CD4-positive, alpha-beta T cell treated with Interferon alpha-2 for 1 hour (primary cell): ENCODE measurements at regions not wholly inside any gene's neighbourhood (a gene's known extent, or its start where the extent isn't known, plus 50 kb on each side); places are given as distances from the start of the nearest gene placed in this dataset.

Experiments
- DNase-seq, 2 donors: peaks; one replicate each; pipeline ENCODE4 v3.0.0-alpha.2; 2020 to 2022

DNA sequence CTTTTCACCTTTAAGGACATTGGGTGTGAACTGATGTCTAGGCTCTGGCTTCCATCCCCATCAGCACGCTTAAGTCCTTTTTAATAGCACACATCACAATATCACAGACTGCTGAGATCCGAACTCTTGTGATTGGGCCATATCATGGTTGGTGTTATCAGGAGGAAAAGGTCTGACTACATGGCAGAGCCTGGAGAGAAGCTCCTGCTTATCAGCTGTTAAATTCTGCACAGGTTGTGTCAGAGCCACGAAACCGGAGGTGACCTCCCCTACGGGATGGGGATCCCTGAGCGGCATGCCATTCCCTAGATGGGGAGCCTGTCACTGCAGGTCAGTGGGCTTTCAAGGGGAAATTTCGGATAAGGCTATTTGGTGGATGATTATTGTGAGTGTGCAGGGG is 182.4 kb downstream of the INHBA start:
- no peak for DNase-seq

DNA sequence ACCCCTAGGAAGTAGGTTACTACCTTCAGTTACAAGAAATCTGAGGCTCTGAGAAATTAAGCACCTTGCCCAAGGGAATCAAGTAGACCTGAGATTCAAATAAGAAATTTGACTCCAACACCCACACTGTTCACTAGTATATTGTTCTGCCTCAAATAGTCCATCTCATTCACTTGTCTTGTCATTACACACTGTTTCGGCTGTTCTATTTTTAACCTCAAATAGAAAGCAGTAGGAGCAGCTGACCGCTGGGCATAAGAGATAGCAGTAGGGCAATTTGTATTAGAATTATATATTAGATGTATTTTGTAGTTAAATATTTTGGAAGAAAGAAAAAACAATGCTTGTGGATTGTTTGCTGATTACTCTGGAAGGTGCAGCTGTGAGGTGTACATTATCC is 185.1 kb downstream of the INHBA start:
- no peak for DNase-seq

DNA sequence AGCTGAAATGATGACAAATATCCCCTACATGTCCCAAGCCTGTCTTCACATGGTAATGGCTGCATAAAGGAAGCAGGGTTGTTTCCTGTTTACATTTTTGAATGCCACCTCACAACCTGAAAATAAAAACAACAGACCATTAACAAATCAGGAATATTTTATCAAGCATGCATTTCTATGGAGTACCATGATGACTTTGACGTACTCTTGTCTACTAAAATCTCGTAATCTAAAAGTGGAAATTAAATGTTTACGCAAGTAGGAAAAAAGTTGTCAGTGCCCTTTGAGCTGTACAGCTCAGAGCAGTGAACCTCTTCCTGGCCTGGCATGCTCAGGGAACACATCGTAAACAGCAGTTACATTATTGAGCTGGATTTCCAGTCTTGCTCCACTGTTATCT is 194.1 kb downstream of the INHBA start:
- DNase-seq, result no peak

DNA sequence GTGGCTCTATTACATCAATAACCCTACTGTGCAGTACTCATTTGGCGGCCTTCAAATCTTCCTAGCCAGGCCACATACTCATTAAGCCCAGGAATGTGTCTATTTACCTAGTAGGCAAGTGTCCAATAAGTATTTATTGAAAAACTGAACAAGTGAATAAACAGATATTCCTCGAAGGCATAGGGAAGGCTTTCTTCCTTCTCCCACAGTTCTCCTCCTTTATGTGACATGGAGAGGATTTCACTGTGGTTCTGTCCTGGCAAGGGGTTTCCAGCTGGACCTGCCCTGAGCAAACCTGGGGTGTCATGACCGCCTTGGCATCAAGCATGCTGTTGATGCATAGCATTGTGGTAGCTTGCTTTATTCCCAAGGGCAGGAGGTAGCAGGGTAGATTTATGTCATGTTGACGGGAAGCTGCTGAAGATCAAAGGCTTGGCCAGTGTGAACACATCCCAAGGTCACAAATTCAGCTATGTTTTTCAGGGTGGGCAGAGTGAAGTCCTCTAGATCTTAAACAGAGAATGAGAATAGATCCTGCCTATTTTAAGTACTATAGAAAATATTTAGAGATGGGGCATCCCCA is 195.1 kb downstream of the INHBA start:
- DNase-seq, result no peak

DNA sequence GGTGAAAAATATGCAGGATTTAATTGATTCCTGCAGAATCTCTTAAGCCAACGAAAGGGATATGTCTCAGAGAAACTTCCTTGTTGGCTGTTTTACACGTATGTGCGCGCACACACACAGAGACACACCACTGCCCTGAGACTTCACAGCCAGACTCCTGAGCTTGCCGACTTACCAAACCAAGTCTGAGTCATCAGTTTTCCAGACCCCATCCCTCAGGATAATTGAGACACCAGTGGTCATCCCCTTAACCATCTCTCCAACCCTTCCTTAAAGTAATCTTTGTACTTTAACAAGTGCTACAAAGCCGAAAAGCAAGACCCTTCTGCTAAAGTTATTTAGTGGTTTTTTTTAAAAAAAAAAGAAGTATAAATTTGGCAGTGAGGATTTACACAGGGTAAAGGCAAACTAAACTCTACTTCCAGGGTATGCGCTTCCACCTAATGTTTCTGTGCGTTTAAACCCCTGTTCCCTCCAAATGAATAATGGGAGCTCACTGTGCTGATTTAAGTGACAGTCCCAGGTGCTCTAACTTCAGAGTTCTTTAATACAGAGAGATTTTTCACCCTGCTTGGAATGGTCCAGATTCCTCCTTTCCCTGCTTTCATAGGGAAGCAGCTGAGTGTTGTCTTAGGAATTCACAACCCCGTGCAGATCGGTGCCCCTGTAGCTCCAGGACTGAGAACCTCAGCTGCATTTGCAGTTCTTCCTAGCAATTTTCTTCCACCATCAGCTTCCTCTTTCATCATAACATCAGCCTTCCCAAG is 198.5 kb downstream of the INHBA start:
- DNase-seq, result no peak

DNA sequence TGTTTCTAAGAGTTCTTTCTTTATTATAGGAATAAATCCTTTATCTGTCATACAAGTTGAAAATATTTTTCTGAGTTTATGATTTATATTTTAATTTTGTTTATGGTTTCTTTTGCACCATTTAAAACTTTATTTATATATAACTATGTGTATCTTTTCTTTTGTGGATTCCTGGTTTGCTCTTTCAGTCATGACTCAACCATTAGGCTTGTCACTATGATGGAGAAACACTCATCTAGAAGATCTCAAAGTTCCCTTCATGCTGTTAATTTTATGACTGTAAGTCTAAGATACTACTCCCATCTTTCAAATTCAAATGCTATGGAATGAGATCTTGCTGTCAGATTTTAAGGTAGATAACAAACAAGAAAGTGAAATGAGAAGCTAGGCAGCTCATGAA is 199.5 kb downstream of the INHBA start:
- DNase-seq, result no peak

DNA sequence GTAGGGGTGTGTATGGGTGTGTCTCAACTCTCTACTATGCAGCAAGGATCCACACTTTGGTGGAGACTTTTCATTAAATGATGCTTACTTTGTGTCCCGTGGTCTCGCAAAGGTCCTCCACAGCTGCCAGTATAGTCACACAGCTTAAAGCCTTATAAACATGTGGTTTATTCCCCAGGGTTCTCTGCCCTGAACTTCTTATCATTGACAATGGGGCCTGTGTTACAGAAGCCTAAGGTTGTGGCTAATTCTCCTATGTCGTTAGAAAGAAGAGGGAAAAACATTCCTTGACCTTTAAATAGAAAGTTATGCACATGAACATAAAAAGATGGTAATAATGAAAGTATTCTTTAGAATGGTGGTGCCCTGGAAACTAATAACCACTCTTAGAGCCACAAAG is 201.4 kb downstream of the INHBA start:
- no peak for DNase-seq

DNA sequence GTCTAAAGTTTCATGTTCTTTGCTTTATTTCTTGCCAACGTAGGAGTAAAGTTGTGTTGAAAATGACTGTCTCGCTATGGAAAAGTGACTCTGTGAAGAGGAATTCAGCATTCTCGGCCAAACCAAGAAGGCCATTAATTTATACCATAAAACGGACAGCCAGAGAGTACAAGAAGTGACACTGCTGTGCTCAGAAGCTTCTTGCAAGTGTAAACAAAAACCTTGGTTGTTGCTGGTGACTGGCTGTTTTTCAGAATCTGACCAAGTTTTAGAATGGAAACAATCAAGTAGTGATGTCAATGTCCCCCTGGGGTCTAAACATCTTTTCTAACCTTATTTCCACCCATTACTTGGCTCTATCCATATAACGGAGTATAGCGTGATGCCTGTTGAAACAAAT is 201.9 kb downstream of the INHBA start:
- DNase-seq, result no peak

DNA sequence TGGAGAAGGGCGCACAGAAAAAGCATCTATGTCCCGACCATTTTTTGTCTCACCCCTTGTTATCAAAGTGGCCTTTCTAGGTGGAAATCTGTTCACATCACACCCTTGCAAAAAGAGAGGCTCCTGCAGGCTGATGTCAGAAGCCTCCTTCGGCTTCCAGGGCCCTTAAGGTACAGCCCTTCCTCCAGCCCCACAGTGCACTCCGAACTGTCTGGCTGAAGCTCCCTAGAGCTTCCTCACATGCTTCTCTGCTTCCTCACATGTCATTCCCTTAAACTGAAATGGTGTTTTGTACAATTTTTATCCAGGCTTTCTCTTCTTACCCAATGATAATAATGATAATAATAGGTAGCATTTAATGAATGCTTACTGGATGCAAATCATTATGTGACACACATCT is 210.3 kb downstream of the INHBA start:
- DNase-seq, result no peak

DNA sequence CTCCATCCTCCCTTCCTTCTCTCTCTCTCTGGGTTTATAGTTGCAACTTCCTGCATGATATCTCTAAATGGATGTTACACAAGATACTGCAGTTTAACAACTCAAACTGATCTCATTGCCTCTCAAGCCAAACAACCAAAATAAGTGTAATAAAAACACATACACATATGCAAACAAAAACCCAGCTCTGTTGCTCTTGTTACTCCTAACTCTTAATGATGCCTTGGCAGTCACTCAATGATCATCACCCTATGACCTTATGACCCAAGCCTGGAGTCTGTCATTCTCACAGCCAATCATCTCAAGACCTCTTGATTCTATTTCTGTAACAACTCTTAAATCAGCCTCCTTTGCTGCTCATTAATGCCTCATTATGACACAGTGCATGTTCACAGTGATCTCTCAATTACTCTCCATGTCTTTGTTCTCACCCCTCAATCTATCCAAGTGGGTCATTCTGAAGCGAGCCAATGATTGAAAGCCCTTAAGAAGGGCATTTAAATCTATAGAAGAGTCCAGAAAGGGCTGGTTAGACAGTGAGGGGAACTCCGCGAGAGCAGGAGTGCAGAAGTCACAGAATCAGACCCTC is 210.9 kb downstream of the INHBA start:
- no peak for DNase-seq

DNA sequence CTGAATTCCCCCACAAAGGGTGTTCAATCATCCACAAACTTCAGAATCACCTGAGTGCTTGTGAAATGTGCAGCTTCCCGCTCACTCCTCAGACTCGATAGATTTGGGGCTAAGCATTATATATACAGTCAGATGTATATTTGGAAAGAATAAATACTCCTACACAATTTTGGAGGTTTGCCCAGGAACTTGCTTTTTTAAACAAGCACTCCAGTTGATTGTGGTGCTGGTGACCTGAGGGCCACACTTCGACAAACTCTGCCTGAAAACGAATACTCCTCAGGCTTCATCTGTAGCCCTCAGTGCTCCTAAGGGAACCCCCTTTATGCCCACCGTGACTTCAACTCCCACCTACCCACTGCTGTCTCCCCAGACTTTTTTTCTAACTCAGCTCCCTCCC is 211.6 kb downstream of the INHBA start:
- no peak for DNase-seq

DNA sequence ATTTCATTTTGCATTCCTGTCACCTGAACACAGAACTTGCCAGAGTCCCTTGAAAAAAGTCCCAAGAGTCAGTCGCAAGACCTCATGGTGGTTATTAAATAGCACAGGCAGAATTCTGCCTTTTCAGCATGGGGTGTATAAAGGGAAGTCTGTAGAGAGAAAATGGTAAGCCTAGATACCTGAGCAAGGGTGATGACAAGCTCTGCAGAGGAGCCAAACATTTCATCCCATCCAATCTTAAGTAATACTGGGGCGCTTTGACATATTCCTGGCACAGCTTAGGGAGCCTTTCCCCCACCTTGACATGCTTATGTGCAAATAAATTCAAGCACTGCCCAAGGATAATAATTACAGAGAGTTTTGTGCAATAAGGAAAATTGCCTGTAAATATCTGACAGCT is 213.0 kb downstream of the INHBA start:
- no peak for DNase-seq

DNA sequence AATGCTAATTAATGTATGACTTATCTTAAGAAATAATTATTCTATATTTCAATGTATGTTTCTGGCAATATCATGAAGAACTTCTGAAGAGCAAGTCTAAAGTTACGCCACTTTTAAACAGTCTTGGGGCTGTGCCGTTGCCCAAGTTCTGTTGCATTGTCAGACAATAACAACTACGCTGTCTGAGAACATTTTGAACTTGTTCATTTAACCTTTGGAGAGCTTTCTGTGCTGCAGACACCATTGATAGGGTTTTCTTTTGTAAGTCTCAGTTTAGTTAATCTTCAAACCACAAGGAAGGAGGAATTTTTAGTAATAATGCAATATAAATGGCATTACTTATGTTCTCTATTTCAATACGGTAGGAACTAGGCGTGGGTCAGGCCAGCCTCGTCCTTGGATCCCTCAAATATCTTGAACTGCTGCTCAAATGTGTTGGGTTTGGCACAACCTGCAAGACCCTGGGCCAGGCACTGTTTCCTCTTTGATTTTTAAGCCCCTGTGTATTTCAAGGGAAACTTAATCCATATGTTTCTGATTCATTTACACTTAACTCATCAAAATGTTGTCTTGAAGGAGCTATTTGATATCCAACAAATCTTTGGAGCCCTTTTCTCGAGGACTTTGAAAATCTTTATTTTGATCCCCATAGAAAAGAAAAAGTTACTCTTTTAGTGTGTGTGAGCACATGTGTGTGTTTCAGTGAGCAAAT is 215.5 kb downstream of the INHBA start:
- no peak for DNase-seq

DNA sequence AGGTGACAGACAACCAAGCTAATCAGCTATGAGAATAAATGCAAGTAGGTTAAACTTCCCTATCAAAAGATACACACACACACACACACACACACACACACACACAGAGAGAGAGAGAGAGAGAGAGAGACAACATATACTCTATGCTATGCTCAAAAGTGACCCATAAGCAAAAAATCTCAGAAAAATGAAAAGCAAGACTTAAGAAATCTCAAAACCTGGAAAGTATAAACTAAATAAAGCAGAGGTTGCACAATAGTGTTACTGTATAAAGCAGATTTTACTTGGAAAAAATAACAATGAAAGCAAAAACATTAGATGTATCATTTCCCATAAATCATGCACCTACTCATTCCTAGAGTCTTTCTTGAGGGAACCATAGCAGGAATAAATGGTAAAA is 221.5 kb downstream of the INHBA start:
- no peak for DNase-seq

DNA sequence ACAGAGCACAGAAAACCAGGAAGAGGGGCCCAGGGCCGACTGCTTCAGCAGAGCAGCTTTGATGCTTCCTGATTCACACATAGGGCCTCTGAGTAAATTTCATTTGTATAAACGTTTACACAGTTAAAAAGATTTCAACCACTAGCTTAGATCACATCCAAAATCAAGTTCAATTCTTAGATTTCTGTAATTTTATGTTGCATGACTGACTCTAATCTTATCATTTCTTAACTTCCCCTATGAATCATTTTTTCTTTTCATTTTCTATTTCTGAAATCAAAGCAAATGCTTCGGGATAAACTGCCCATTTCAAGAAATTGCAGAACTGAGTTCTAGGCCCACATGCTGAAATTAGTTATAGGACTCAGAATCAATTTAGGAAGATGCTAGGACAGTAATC is 224.7 kb downstream of the INHBA start:
- DNase-seq, result no peak

DNA sequence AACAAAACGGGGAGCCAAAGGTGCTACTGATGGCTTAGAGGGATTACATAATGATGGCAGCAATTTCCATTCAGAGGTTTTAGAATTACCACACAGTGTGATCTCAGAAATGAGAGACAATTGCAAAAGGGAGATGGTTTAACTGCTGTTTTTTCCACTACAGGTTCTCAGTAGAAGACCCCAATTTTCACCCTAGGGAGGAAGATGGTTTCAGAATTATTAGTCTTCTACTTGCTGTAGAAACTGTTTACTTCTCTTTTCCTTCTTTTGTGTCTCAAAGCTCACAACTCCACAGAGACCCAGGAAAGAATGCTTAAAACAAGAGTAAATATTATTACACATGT is 226.5 kb downstream of the INHBA start:
- DNase-seq, result no peak

DNA sequence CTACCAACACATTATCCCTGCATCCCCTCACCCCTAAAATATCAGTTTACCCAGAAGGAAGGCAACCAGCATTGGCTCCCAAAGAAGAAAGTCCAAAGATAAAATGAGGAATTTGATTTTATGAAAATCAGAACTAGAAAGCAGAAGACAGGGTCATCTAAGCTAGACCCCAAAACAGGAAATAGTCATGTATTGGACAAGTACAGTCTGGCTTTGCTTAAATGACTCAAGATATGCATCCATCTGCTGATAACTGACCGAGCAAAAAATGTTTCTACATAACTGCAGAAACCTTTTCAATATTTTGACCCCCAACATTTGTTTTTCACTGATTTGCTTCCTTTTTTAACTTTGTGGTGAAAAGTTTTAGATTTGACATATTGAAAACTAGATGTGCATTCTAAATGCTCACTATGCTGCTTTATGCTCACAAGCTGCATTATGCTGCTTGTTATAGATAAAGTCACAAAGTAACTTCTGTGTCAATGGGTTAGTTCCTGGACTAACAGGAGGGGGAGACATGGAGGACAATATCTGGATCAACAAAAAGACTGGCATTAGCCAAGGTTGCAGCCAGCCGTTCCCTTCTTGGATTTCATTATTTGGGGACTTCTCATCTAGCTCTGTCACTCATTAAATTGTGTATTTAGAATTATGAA is 227.0 kb downstream of the INHBA start:
- no peak for DNase-seq

DNA sequence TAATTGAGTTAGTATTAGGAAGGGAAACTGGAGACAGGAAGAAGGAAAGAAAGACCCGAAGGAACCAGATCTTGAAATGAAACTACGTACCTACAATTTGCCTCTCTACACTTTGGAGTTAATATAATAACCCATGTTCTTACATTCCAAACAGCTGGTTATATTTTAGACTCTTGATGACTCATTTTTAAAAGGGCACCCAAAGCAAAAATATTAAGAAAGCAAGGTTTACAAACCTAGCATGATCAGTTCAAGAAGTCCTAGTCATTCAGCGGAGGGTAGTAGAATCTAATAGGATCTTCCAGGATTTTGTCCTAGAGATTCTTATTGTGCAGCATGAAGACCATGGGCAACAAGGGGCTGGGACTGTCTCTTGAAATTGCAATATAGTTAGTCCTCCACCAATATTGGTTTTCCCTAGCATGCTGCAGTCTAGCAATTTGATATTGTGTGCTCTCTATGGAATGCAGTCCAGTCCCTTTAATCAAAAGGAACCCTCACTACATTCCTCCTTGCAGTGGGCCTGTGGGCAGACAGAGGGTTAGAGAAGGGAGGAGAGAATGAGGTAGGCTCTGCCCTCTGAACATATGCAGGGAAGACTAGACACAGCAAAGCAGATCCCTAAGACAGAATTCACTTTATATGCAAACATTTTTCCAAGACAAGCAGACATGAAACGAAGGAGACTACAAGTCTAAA is 230.3 kb downstream of the INHBA start:
- DNase-seq, result no peak

DNA sequence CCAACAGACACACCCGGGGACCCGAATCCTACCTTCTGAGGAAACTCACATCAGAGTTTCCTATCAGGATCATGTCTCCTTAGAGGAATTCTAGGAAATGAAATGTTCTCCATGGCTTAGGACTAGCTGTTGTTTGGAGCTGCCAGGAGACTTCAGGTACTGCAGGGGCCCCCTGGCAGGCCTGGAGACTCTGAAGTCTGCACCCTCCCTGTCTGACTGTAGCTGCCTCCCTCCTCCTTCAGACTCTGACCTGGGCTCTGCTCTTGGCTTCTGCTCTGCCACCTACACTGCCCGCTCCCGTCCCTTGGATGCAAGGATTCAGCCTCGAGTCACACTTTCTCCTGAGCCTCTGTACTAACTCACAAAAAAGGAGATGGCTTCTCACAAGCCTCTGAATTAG is 232.8 kb downstream of the INHBA start:
- no peak for DNase-seq

DNA sequence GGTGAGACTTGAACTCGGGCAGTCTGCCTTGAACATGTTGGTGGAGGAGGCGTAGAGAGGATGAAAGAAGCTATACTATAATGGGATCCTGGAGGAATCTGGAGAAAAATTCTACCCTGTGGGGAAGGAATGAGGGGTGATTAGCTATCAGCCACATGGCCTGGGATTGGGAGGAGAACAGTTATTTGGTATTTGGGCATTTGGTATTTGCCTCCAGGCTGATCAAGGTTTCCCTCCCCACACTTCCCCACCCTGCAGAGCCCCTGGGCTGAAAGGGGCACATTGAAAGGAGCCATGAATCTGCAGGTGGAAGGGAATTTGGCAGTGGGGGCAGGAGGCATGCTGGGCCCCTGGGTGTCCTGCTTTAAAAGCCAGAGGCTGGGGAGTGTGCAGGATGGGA is 235.3 kb downstream of the INHBA start:
- DNase-seq, result no peak

DNA sequence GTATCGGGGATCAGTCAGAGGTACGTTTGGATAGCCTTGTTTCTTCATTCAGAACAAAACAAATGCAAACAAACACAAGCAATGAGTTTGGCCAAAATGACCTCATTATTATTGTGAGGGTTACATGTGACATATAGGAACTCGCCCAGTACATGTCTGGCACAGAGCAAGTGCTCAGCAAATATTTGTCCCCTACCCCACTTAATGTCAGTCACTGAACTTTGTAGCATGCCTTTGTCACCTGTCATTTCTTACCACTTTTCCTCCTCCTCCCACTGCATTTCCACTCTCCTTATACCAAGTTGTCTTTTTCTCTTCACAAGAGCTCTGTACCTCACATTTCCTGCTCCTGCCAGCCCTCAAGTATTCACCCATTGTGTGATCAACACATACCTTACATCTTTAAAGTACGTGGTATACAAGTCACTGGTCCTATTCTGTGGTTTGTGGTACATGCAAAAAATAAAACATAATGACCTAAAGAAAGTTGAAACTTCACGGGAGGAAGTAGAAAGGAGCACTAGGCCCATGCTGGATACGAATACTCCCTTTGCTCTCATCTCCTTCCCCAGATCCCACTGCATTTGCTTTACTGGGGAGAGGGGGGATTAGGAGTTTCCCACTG is 236.0 kb downstream of the INHBA start:
- no peak for DNase-seq

DNA sequence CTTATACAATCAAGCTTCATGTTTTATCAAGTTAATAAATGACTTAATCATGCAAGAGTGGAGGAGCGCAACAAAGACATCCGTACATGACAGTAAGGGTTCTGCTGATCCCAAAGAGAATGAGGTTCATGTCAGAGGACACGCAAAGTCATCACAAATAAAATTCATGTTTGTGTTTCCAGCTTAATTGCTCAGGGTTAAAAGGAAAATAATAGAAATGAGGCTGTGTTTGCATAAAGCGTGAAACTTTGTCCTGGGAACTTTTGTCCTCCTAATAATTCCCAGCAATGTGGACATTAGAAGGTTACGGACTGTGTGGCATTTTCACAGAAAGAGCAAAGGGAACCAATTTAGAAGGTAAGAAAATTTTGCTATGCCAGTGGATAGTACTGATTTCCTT is 237.3 kb downstream of the INHBA start:
- DNase-seq, result no peak
